ENCODE measurements at regions not wholly inside any gene's neighbourhood (a gene's known extent, or its start where the extent isn't known, plus 50 kb on each side); places are given as distances from the start of the nearest gene placed in this dataset.
A peak's percentile ranks its signal among the peaks of the same experiment; 100 is the strongest.

GRCh38 chr5:136808756-136809155, 443.4 kb upstream of the TRPC7 start:
- Histone ChIP-seq H3K36me3 (ENCODE audit: control insufficient read depth, low read length) (no peaks in the 10 kb centered on the region), H3K4me1 (ENCODE audit: control insufficient read depth, low read length) (no peaks in the 10 kb centered on the region), H3K79me2 (ENCODE audit: control insufficient read depth, low read length) (no peaks in the 10 kb centered on the region), H3K27ac (ENCODE audit: low read depth, low read length) (no peak overlapping the region), H3K4me3 (ENCODE audit: low read length) (no peak overlapping the region), H3K4me2 (ENCODE audit: low read length) (no peak overlapping the region), H3F3A (ENCODE audit: control insufficient read depth, insufficient read depth) (no peaks in the 10 kb centered on the region), H4K20me1 (ENCODE audit: control insufficient read depth, insufficient read depth, low read depth, low read length) (no peaks in the 10 kb centered on the region), H3K27me3 (ENCODE audit: control insufficient read depth, low read length) (no peaks in the 10 kb centered on the region), H3K9me3 (ENCODE audit: control insufficient read depth, insufficient read depth, low read length) (no peaks in the 10 kb centered on the region), H3K9me2 (replicated peaks; ENCODE audit: control insufficient read depth, low read length) (no peaks in the 10 kb centered on the region)
- TF ChIP-seq, protein P1, sequence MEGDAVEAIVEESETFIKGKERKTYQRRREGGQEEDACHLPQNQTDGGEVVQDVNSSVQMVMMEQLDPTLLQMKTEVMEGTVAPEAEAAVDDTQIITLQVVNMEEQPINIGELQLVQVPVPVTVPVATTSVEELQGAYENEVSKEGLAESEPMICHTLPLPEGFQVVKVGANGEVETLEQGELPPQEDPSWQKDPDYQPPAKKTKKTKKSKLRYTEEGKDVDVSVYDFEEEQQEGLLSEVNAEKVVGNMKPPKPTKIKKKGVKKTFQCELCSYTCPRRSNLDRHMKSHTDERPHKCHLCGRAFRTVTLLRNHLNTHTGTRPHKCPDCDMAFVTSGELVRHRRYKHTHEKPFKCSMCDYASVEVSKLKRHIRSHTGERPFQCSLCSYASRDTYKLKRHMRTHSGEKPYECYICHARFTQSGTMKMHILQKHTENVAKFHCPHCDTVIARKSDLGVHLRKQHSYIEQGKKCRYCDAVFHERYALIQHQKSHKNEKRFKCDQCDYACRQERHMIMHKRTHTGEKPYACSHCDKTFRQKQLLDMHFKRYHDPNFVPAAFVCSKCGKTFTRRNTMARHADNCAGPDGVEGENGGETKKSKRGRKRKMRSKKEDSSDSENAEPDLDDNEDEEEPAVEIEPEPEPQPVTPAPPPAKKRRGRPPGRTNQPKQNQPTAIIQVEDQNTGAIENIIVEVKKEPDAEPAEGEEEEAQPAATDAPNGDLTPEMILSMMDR (IDR thresholded peaks at IDR 0.05; ENCODE audit: low read depth, low read length, poor library complexity, severe bottlenecking) = no peak
- TF ChIP-seq EZH2phosphoT487 (IDR thresholded peaks at IDR 0.05; ENCODE audit: borderline replicate concordance, low read length) = no peak

GRCh38 chr5:136805466-136805865, 440.1 kb upstream of the TRPC7 start:
- Histone ChIP-seq H3K9me3 (ENCODE audit: control insufficient read depth, insufficient read depth, low read length) (no peaks in the 10 kb centered on the region), H4K20me1 (ENCODE audit: control insufficient read depth, insufficient read depth, low read depth, low read length) (no peaks in the 10 kb centered on the region), H3K79me2 (ENCODE audit: control insufficient read depth, low read length) (no peaks in the 10 kb centered on the region), H3K4me1 (ENCODE audit: control insufficient read depth, low read length) (peaks cover 9% of the 10 kb centered on the region), H3K4me2 (ENCODE audit: low read length) (no peak overlapping the region), H3K36me3 (ENCODE audit: control insufficient read depth, low read length) (no peaks in the 10 kb centered on the region), H3K27me3 (ENCODE audit: control insufficient read depth, low read length) (no peaks in the 10 kb centered on the region), H3K4me3 (ENCODE audit: low read length) (no peak overlapping the region), H3K27ac (ENCODE audit: low read depth, low read length) (no peak overlapping the region), H3K9me2 (replicated peaks; ENCODE audit: control insufficient read depth, low read length) (no peaks in the 10 kb centered on the region), H3F3A (ENCODE audit: control insufficient read depth, insufficient read depth) (no peaks in the 10 kb centered on the region)
- TF ChIP-seq, protein P1 (IDR thresholded peaks at IDR 0.05; ENCODE audit: low read depth, low read length, poor library complexity, severe bottlenecking) = peak; percentile 28
- no peak for TF ChIP-seq EZH2phosphoT487 (IDR thresholded peaks at IDR 0.05; ENCODE audit: borderline replicate concordance, low read length)

GRCh38 chr5:136802383-136802782, 437.0 kb upstream of the TRPC7 start:
- Histone ChIP-seq H3K4me3 (ENCODE audit: low read length) (no peak overlapping the region), H4K20me1 (ENCODE audit: control insufficient read depth, insufficient read depth, low read depth, low read length) (no peaks in the 10 kb centered on the region), H3K4me1 (ENCODE audit: control insufficient read depth, low read length) (peaks cover 9% of the 10 kb centered on the region), H3K27ac (ENCODE audit: low read depth, low read length) (no peak overlapping the region), H3K27me3 (ENCODE audit: control insufficient read depth, low read length) (no peaks in the 10 kb centered on the region), H3K36me3 (ENCODE audit: control insufficient read depth, low read length) (no peaks in the 10 kb centered on the region), H3K9me3 (ENCODE audit: control insufficient read depth, insufficient read depth, low read length) (no peaks in the 10 kb centered on the region), H3F3A (ENCODE audit: control insufficient read depth, insufficient read depth) (no peaks in the 10 kb centered on the region), H3K4me2 (ENCODE audit: low read length) (no peak overlapping the region), H3K9me2 (replicated peaks; ENCODE audit: control insufficient read depth, low read length) (no peaks in the 10 kb centered on the region), H3K79me2 (ENCODE audit: control insufficient read depth, low read length) (no peaks in the 10 kb centered on the region)
- TF ChIP-seq, protein P1 (IDR thresholded peaks at IDR 0.05; ENCODE audit: low read depth, low read length, poor library complexity, severe bottlenecking) = peak; percentile 47
- TF ChIP-seq EZH2phosphoT487 (IDR thresholded peaks at IDR 0.05; ENCODE audit: borderline replicate concordance, low read length) = no peak

Measured in DOHH2 (cell line).